HG03521 (cell line): ENCODE measurements at regions not wholly inside any gene's neighbourhood (a gene's known extent, or its start where the extent isn't known, plus 50 kb on each side); places are given as distances from the start of the nearest gene placed in this dataset.

ENCODE experiments used
- ATAC-seq: cut with Tn5 transposase; IDR thresholded peaks from one replicate; pipeline ENCODE4 v1.9.1; 2021; ENCODE audit warnings: mild to moderate bottlenecking, moderate library complexity; ENCODE audit not compliant: unreplicated experiment

- no peak for ATAC-seq
Observed at GRCh38 chr5:4442221-4442620, 697.9 kb upstream of the ADAMTS16 start.

- no peak for ATAC-seq
Observed at GRCh38 chr5:4447657-4448056, 692.5 kb upstream of the ADAMTS16 start.

GRCh38 chr5:4453655-4454054 is 686.5 kb upstream of the ADAMTS16 start:
- ATAC-seq, result no peak

- ATAC-seq, result no peak
Observed at GRCh38 chr5:4479426-4479825, 660.7 kb upstream of the ADAMTS16 start.

- no peak for ATAC-seq
Observed at GRCh38 chr5:4480528-4481349, 659.4 kb upstream of the ADAMTS16 start.

GRCh38 chr5:4487581-4487980 is 652.5 kb upstream of the ADAMTS16 start:
- no peak for ATAC-seq

GRCh38 chr5:4511996-4512656 is 628.0 kb upstream of the ADAMTS16 start:
- ATAC-seq, result no peak

- no peak for ATAC-seq
Observed at GRCh38 chr5:4513381-4513780, 626.7 kb upstream of the ADAMTS16 start.

- no peak for ATAC-seq
Observed at GRCh38 chr5:4514067-4514648, 626.0 kb upstream of the ADAMTS16 start.

GRCh38 chr5:4518903-4519672 is 621.0 kb upstream of the ADAMTS16 start:
- ATAC-seq, result no peak

GRCh38 chr5:4520559-4520958 is 619.6 kb upstream of the ADAMTS16 start:
- no peak for ATAC-seq

- ATAC-seq, result no peak
Observed at GRCh38 chr5:4523038-4523437, 617.1 kb upstream of the ADAMTS16 start.

GRCh38 chr5:4531756-4532704 is 608.1 kb upstream of the ADAMTS16 start:
- ATAC-seq, result no peak

GRCh38 chr5:4532705-4533080 is 607.4 kb upstream of the ADAMTS16 start:
- ATAC-seq, result no peak

GRCh38 chr5:4533457-4534105 is 606.5 kb upstream of the ADAMTS16 start:
- no peak for ATAC-seq

GRCh38 chr5:4537489-4537888 is 602.6 kb upstream of the ADAMTS16 start:
- no peak for ATAC-seq

- ATAC-seq, result no peak
Observed at GRCh38 chr5:4540375-4541173, 599.6 kb upstream of the ADAMTS16 start.

GRCh38 chr5:4541334-4541733 is 598.8 kb upstream of the ADAMTS16 start:
- ATAC-seq, result no peak
